Right lobe of liver (tissue), 4 donors: ENCODE measurements at regions not wholly inside any gene's neighbourhood (a gene's known extent, or its start where the extent isn't known, plus 50 kb on each side); places are given as distances from the start of the nearest gene placed in this dataset.

ENCODE experiments used
- CTCF ChIP-seq, 4 donors: fragments of 200-600 bp in 3 of 4; fragments of 450-650 bp in 1 of 4; IDR thresholded peaks; one replicate each; pipeline versions ENCODE4 v1.5.1 to v1.8.0; 2016 to 2022; ENCODE audit warnings: antibody characterized with exemption in 4 of 4, mild to moderate bottlenecking in 2 of 4
- POLR2A ChIP-seq: fragments of 450-650 bp; IDR thresholded peaks from one replicate; pipeline ENCODE4 v1.6.1; 2017; ENCODE audit warnings: antibody characterized with exemption, mild to moderate bottlenecking
- donor health status: DM: no; HTN: no; CAD: no.
- donor health status: DM: no; HTN: no; CAD: no.
- donor health status: DM: no; HTN: yes; CAD: no.

- TF ChIP-seq CTCF (IDR thresholded peaks at IDR 0.05) (no peak), POLR2A (no peak)
Observed at GRCh38 chr18:25465152-25465732, 113.3 kb upstream of the ZNF521 start.
